NCI-H82 (cell line): ENCODE measurements at regions not wholly inside any gene's neighbourhood (a gene's known extent, or its start where the extent isn't known, plus 50 kb on each side); places are given as distances from the start of the nearest gene placed in this dataset.
"Not testable (repeated sequence)": the region's sequence is repeated elsewhere in the genome, so short reads cannot be mapped to it uniquely, and the experiment has no call there.

ENCODE experiments used
- DNase-seq: peaks from one replicate; lab custom pipeline; 2025; lab: John Stamatoyannopoulos, UW

- DNase-seq = peak; percentile 20
These were observed 571.7 kb upstream of the TGIF2LX start for GRCh38 chrX:89350024-89350423.

GRCh38 chrX:89369904-89370303, 551.8 kb upstream of the TGIF2LX start:
- DNase-seq = not testable (repeated sequence)

- DNase-seq = not testable (repeated sequence)
These were observed 528.7 kb upstream of the TGIF2LX start for GRCh38 chrX:89393004-89393403.

GRCh38 chrX:89402818-89403217, 518.9 kb upstream of the TGIF2LX start:
- not testable (repeated sequence) for DNase-seq

GRCh38 chrX:89405148-89405547, 516.6 kb upstream of the TGIF2LX start:
- peak; percentile 4 for DNase-seq

GRCh38 chrX:89416930-89417329, 504.8 kb upstream of the TGIF2LX start:
- not testable (repeated sequence) for DNase-seq

- DNase-seq = not testable (repeated sequence)
These were observed 489.0 kb upstream of the TGIF2LX start for GRCh38 chrX:89432652-89433231.
